Occipital lobe (tissue), 1 donor: ENCODE measurements at regions not wholly inside any gene's neighbourhood (a gene's known extent, or its start where the extent isn't known, plus 50 kb on each side); places are given as distances from the start of the nearest gene placed in this dataset.
"Not testable (repeated sequence)": the region's sequence is repeated elsewhere in the genome, so short reads cannot be mapped to it uniquely, and the experiment has no call there.

Experiments used
- DNase-seq: peaks from one replicate; lab custom pipeline; 2025; lab: John Stamatoyannopoulos, UW

DNA sequence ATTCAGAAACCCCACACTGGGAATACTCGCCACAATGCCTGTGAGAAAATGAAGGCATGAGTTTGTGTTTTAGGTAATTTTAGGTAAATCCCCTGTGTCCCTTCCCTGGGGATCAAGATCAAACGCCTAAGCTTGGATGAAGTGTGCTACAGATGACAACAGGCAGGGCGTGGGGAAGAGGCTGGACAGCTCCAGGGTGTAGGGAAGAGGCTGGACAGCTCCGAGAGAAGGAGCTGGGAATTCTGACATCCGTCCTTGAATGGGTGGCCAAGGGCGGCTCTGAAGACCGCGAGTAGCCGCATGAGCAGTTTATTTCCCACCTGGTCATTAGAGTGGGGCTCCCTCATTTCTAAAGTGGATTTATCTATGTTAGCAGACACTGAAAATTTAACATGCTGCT is 109.7 kb downstream of the RAMP3 start:
- DNase-seq = no peak

DNA sequence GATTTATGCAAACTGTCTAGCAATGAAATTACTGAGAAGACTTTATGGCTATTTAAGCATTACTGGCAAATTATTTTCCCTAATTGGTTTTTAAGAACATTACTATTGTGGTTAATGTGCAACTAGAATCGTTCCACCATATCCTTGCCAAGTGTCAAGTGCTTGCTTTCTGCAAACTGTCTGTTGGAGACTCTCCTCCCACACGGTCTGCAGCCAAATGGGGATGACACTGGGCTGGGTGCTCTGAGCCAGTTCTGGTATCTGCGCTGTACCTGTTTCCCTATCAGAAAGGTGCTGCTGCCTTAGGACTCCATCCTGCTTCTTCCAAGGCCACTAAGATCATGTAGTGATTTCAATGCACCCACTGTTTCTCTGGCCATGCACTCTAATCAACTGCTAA is 110.4 kb downstream of the RAMP3 start:
- no peak for DNase-seq

DNA sequence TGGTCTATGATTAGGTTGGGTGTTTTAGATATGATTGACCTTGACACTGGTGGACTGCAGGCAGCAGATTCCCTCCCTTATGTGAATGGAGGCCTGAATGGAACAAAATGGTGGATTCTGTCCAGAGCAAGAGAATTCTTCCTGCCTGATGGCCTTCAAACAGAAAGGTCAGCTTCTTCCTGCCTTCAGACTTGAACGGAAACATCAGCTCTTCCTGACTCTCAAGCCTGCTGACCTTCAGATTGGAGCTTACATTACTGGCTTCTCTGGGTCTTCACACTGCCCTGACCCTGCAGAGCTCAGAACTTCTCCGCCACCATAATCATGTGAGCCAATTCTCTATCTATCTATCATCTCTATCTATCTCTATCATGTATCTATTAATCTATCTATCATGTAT is 111.6 kb downstream of the RAMP3 start:
- DNase-seq = no peak

DNA sequence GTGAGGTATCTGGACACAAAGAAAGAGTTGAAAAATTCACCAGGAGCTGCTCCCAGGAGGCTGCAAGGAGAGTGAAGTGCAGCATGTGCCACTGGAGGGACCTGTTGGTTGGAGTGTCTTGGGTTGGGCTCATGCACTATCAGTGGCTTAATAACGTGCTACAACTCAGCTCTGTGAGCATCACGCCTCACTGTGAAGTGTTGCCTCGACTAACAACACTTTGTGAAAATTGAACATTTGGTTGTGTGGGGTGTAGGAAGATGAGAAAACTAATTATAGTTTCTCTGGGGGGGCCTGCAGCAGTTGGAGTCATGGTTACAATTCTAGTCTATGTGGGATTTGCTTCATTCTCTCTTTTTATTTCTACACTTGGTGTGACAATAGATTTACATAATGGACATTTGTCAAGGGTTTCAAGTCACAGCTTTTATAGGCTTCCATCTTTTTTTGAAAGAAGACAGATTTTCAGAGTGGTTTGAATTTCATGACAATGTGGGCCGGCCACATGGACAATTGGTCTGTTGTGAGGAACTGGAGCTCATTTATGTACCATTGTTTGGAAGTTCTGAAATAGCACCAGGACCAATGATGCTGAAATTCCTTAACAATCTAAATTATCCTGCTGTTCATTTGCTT is 121.3 kb downstream of the RAMP3 start:
- no peak for DNase-seq

DNA sequence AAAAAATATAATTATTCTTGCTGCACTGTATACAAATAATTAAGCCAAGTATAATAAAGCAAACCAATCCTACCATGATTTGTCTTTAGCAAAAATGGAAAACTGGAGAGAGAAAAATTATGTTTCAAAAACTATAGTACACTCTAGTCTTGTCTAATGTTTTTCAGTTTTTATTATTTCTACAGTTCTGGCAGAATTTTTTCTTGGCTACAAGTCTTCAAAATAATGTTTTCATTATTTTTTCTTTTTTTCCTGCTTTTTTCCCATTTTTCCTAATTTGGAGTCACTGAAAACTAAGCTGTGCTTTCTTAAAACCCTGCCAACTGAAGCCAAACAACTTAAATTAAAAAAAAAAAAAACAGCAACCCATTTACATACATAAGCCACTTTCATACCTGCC is 132.0 kb downstream of the RAMP3 start:
- not testable (repeated sequence) for DNase-seq

DNA sequence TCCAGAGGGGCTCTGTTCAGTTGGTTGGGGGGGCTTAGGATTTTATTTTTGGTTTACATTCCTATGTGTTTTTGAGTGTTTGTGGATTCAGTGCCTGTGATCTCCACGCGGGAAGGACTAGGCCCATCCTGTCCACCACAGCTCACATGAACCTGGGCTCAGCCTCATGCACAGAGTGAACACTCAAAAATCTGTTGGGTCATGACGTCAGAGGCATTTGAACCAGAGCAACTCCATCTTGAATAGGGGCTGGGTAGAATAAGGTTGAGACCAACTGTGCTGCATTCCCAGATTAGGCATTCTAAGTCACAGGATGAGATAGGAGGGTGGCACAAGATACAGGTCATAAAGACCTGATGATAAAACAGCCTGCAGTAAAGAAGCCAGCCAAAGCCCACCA is 133.3 kb downstream of the RAMP3 start:
- no peak for DNase-seq

DNA sequence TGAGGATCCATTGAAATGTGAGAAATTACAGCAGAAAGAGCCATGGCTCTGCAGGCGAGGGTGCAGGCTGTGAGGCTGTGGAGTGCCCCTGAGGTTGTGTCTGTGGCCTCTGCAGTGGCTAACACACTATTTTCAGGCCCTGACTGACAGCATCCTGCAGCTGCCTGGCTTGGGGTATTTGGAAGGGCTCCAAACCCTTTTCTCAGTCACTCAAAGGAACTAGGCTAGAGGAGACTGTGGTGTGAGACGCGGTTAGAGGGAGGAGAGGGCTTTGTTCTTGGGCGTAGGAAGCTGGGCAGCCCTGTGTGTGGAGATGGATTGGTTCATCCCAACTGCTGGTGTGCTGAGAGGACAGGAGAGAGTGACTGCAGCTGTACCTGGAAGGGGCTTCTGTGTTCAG is 134.9 kb downstream of the RAMP3 start:
- DNase-seq = no peak

DNA sequence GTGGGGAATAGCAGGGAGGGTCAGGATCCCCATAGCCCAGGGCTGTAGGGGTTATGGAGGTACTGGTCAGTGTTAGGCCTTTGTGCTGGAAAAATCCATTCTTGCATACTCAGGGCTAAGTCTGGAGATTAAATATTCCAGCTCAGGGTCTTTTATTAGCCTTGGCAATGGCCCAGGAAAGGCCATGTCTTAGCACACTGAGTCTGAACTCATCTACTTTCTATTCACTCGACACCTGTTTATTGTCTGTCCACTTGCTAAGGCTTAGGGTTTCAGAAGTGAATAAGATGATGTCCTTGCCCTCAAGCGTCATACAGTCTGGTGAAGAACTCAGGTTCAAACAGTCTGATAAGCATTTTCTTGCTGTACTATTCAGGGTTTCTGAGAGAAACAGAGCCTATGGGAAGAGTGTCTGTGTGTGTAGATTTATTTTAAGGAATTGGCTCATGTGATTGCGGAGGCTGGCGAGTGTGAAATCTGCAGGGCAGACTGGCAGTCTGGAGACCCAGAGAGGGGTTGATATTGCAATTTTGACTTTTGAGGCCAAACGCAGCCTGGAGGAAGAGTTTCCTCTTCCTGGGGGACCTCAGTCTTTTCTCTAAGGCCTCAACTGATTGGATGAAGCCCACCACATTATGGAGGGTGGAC is 135.8 kb downstream of the RAMP3 start:
- no peak for DNase-seq

DNA sequence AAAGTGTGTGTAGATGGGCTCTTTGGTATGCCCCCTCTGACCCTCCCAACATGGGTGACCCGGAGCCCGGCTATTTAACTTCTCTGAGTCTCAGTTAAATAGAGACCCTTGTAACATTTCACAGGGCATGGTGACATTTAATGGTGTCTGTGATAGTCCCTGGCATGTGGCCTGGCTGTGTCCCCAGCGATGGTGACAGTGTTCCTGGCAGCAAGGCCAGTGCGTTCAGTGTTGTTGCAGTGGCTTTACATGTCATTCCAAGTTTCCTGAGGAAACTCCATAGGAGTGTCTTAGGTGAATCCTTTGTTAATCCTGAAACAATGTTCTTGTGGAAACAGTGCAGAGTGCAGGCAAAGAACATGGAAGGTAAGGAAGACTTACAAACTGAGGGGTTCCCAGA is 137.0 kb downstream of the RAMP3 start:
- DNase-seq = no peak

DNA sequence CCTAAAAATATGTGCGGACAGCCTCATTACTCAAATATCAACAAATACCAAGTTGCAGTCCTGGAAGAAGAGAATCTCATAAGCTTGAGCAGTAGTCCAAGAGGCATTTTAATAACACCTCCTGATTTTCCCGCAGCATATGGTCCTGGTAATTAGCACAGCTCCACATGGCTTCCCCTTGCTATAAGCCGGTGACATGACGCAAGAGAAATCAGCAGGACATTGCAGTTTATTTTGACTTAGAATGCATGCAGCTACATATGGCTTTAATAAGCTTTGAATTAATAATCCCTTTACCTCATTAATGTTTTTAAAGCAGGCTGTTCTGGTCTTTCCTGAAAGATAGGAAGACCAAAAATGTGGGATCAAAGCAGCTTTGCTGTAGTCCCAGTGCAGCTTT is 137.6 kb downstream of the RAMP3 start:
- DNase-seq = no peak

DNA sequence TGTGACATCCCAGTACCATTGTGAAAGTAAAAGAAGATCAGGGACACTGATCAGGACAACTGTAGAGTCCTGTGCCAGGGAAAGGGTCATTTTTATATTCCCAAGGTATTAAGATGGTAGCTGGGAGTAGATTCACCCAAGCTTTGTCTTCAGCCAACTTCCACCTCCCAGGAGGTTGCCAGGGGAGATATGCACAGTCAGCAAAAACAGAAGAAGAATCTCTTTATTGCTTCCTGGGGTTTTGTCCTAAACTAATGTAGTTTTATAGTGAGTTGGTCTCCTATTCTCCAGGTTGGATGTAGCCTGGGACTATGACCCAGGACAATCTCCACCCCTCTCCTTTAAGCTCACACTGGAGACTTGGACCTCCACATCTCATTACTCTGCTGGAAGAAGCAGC is 139.2 kb downstream of the RAMP3 start:
- DNase-seq = no peak

DNA sequence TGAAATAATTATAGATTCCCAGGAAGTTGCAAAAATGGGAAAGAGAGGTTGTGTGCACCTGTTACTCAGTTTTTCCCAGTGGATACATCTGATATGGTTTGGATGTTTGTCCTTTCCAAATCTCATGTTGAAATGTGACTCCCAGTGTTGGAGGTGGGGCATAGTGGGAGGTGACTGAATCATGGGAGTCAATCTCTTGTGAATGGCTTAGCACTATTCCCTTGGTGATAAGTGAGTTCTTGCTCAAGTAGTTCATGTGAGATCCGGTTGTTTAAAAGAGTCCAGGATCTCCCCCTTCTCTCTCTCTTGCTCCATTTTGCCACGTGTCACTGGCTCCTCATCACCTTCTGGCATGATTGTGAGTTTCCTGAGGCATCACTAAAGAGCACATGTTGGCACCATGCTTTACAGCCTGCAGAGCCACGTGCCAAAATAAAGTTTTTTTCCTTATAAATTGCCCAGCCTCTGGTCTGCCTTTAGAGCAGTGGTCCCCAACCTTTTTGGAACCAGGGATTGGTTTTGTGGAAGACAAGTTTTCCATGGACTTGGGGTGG is 149.2 kb downstream of the RAMP3 start:
- DNase-seq = no peak

DNA sequence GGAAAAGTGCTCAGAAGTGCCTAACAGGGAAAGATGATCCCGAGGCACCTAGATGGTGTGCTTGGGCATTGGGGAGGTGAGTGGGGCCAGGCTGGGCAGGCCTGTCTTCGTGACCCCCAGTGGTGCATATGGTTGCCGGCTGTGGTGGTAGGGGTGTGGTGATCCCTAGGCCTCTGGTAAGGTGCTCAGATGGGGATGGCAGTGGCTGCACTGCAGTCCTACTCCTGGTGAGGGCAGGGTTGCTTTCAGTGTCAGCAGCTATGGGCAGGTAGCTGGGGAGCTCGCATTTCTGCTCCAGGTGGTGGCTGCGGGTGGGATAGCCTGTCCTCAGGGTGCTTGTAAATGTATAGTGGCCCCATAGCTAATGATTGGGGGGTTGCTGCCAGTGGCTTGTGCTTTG is 154.0 kb downstream of the RAMP3 start:
- no peak for DNase-seq

DNA sequence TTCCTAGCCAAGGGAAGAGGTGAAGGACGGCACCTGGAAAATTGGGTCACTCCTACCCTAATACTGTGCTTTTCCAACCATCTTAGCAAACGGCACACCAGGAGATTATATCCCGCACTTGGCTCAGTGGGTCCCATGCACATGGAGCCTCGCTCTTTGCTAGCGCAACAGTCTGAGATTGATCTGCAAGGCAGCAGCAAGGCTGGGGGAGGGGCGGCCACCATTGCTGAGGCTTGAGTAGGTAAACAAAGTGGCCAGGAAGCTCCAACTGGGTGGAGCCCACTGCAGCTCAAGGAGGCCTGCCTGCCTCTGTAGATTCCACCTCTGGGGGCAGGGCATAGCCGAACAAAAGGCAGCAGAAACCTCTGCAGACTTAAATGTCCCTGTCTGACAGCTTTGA is 157.9 kb downstream of the RAMP3 start:
- not testable (repeated sequence) for DNase-seq

DNA sequence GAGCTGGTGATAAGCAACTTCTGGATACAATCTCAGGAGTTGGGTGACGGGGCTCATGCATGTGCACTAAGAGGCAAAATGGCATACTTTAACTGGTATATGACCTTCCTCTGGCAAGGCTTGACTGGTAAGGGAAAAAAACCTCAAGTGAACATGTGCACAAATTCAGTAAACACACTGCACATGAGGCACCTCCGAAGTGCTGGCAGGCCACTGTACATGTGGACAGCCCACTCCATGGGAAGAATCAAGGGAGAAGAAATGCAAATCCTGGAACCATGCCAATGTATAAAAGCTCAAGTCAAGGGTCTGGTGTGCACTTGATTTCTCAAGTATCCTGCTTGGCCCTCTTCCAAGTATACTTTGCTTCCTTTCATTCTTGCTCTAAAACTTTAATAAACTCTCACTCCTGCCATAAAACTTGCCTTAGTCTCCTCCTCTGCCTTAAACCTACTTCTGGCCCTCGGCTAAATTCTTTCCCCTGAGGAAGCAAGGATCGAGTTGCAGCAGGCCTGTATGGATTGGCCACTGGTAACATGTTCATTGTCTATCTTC is 167.2 kb downstream of the RAMP3 start:
- DNase-seq = no peak

DNA sequence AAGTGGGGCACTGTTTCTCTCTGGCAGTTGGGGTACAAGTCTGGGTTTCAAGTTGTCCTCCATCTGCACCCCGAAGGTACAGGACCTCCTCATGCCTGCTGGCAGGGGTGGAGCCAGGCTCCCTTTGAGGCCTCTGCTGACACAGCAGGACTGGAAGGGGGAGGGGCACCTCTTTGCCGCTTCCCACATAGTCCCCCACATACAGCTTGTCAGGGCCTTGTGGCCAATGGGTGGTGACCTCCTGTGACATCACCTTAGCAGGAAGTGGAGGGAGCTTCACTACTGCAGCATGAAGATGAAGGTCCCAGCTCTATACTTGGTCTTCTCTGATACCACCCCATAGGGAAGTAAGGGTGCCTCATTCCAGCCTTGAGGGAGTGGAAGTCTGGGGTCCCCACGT is 167.8 kb downstream of the RAMP3 start:
- DNase-seq = no peak

DNA sequence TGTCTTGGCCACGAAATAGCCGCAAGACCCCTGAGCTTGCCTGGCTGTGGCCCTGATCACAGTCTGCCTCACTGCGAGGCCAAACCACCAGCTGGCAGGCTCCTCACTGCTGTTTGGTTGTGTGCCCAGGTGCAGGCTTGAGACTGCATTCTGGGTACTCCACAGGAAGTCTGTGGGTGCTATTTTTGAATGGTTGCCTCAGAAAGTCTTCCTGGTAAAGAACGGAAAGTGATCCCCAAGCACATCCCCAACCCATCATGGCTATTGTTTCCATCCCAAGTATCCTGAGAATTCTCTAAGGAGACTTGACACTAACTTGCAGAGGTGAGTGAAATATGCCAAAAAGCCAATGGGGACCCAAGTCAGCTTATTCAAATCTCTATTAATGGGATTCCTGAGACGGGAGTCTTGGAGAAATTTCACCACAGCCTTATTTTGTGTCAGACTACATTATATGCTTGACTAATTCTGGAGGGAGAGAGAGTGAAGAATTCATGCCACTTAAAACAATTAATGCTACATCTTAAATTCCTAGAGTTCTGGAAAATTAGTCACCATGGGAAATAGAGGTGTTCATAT is 170.9 kb downstream of the RAMP3 start:
- no peak for DNase-seq

DNA sequence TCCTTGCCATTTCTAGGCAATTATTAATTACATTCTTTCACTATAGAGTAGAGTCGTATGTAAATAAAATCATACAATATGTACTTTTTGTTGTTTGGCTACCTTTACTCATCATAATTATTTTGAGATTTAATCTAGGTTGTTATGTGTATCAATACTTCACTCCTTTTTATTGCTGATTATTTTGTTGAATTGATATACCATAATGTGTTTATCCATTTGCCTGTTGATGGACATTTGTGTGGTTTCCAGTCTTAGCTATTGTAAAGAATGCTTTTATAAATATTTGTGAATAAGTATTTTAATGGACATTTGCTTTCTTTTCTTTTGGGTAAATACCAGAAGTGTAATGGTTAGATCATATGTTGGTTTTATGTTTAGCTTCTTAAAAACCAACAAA is 174.0 kb downstream of the RAMP3 start:
- no peak for DNase-seq

DNA sequence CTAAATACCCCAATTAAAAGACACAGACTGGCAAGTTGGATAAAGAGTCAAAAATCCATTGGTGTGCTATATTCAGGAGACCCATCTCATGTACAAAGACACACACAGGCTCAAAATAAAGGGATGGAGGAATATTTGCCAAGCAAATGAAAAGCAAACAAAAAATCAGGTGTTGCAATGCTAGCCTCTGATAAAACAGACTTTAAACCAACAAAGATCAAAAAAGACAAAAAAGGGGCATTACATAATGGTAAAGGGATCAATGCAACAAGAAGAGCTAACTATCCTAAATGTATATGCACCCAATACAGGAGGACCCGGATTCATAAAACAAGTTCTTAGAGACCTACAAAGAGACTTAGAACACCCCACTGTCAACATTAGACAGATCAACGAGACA is 177.4 kb downstream of the RAMP3 start:
- DNase-seq = not testable (repeated sequence)

DNA sequence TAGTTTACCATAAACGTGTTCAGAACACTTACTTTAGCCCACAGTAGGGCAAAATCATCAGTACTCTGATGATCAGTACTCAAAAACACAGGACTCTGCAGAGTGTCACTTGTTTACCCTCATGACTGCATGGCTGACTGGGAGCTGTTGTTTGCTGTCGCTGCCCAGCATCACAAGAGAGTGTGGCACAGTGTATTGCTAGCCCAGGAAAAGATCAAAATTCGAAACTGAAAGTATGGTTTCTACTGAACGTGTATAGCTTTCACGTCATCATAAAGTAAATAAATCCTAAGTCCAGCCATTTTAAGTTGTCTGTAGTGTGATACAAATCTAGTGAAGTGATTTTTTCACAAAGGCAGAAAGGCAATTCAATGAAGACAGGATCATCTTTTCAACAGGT is 184.6 kb downstream of the RAMP3 start:
- no peak for DNase-seq

DNA sequence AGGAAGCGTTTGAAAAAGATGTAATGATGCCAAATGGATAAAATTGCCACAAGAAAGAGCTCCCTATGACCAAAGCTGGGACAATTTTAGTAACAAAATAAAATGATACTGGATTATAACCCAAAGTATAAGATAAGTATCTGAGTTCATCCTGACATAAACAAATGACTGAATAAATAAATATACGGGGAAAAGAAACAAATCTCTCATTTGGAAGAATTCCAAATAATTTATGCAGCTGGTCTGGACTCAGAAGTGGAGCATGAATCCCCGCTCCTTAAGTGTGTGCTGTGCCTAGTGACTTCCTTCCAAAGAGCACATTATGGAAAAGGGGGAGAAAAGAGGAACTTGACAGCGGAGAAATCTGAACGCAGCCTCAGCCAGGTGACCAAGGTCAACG is 186.2 kb downstream of the RAMP3 start:
- no peak for DNase-seq

DNA sequence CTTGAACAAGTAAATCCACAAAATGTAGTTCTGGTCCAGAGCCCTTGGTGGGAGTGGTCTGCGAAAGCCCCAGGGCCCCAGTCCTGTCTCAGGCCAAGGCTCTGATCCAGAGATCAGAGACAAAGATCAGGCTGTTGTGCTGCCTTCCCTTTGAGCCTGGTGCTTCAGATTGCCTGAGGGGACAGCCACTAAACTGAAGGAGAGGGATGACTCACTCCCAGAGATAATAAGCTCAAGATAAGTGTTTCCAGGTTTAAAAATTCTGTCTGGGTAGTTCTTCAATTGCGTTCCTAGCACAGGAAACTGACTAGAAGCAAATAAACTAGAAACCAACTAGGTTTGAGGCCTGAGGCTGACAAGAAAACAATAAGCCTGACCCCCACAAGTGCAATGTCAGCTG is 190.2 kb downstream of the RAMP3 start:
- DNase-seq = no peak

DNA sequence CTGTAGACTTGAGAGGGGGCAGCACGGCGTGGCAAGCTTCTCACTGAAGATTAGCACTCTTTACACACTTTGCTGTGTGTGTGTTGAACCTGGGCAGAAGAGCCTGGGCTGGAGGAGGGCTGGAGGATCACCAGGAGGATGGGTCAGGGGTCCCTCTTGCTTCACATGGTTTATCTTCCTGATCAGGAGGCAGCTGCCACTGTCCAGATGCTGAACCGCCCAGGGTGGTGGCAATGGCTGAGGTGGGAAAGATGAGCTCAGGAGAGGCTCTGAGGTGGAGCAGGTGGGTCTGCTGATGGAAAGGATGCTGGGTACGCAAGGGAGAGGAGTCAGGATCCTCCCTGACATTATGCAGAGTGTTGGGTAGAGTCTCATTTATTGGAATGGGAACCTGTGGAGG is 191.5 kb downstream of the RAMP3 start:
- no peak for DNase-seq
